ENCODE measurements at regions not wholly inside any gene's neighbourhood (a gene's known extent, or its start where the extent isn't known, plus 50 kb on each side); places are given as distances from the start of the nearest gene placed in this dataset.

DNA sequence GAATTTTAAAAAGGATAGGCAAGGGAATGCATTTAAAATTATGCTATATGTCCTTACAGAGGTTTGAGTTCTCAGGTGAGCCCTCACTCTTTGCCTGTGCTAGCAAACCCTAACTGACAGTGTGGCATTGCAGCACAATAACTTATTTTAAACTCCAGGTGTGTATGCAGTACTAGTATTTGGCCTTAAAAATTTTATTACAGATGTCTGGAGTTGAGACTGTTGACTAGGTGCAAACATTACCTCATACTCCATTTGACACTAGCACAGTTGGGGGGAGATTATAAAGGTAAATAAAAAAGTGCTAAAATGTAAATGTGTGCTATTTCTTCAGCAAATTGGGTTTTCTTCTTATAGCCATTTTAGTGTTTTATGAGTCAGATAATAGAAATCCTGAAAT, 407.7 kb downstream of the SH3GL2 start:
- no peaks in the 10 kb centered on the region for H3K27me3 ChIP-seq (ENCODE audit: control insufficient read depth, insufficient read depth, low read length)
- H3K4me1 ChIP-seq (ENCODE audit: control insufficient read depth, insufficient read depth, low read length) = no peaks in the 10 kb centered on the region
- H2BK20ac ChIP-seq (ENCODE audit: low read depth, low read length) = no peak overlapping the region
- no TSS peak for BruUV-seq (replicated peaks)
- TF ChIP-seq CEBPB (IDR thresholded peaks at IDR 0.05; ENCODE audit: low read depth, low read length) (no peak), SMC3 (IDR thresholded peaks at IDR 0.05; ENCODE audit: low read depth, low read length) (no peak), MAFK (IDR thresholded peaks at IDR 0.05; ENCODE audit: low read depth, low read length) (no peak), MXI1 (IDR thresholded peaks at IDR 0.05; ENCODE audit: borderline replicate concordance, low read depth, low read length) (no peak), NFE2L2 (IDR thresholded peaks at IDR 0.05; ENCODE audit: low read depth, low read length) (no peak), RAD21 (IDR thresholded peaks at IDR 0.05; ENCODE audit: low read length) (no peak), BHLHE40 (IDR thresholded peaks at IDR 0.05; ENCODE audit: low read depth, low read length) (no peak), MAZ (IDR thresholded peaks at IDR 0.05; ENCODE audit: borderline replicate concordance, low read depth, low read length) (no peak)
- dilution Hi-C loops (cut with HindIII; ENCODE audit: low sequenced_read_pairs, unreplicated experiment) = no loop called here
- H4K20me1 ChIP-seq (ENCODE audit: insufficient read depth, low read length) = no peaks in the 10 kb centered on the region
- H3K79me1 ChIP-seq (ENCODE audit: low read depth in 1 of 2, low read length in 2 of 2) = no peaks in the 10 kb centered on the region
- no peak overlapping the region for H4K91ac ChIP-seq (ENCODE audit: insufficient read depth, low read depth, low read length)
- no peak overlapping the region for H2AK5ac ChIP-seq (ENCODE audit: low read depth, low read length)
- no peak overlapping the region for H3K14ac ChIP-seq (replicated peaks; ENCODE audit: low read depth, low read length)
- no peak overlapping the region for H3K9ac ChIP-seq (ENCODE audit: low read depth, low read length)
- no peaks in the 10 kb centered on the region for H3K9me1 ChIP-seq (ENCODE audit: insufficient read depth, low read length)
- H3K23ac ChIP-seq (ENCODE audit: low read depth, low read length) = no peak overlapping the region
- H2AK9ac ChIP-seq (replicated peaks; ENCODE audit: low read depth, low read length, poor library complexity) = no peak overlapping the region
- no peaks in the 10 kb centered on the region for H3K9me3 ChIP-seq (ENCODE audit: control insufficient read depth, insufficient read depth, low read length)
- no peak overlapping the region for H3K18ac ChIP-seq (ENCODE audit: low read depth, low read length)
- H4K8ac ChIP-seq (ENCODE audit: low read depth in 2 of 2, low read length in 2 of 2) = no peak overlapping the region
- no peak overlapping the region for H3K4ac ChIP-seq (ENCODE audit: low read depth, low read length)
- no peak overlapping the region for H2BK120ac ChIP-seq (ENCODE audit: low read depth, low read length)
- H2AFZ ChIP-seq (replicated peaks; ENCODE audit: low read length, poor library complexity) = no peak overlapping the region
- no peak for ATAC-seq (ENCODE audit: low read depth)
- ChIA-PET CTCF (no interaction called here), POLR2A (ENCODE audit: unreplicated experiment) (no interaction called here)
- DNase-seq = no peak
- in situ Hi-C loops (cut with MboI; ENCODE audit: low sequenced_read_pairs) = no loop called here
- no peak overlapping the region for H2BK5ac ChIP-seq (ENCODE audit: low read depth, low read length, poor library complexity, severe bottlenecking)
- intact Hi-C loops (cut with micrococcal nuclease) = no loop called here
- H3K4me3 ChIP-seq (ENCODE audit: insufficient read depth, low read depth, low read length) = no peak overlapping the region
- H3K56ac ChIP-seq (ENCODE audit: extremely low read depth, insufficient read depth, low read length) = no peak overlapping the region
- no peak overlapping the region for H3K4me2 ChIP-seq (ENCODE audit: low read depth, low read length)
- no peak overlapping the region for H4K5ac ChIP-seq (ENCODE audit: low read depth, low read length)
- H3K36me3 ChIP-seq (ENCODE audit: control insufficient read depth, insufficient read depth, low read length) = no peaks in the 10 kb centered on the region
- no peak overlapping the region for H3K27ac ChIP-seq (ENCODE audit: insufficient read depth, low read length)
- no peak overlapping the region for H2BK15ac ChIP-seq (ENCODE audit: low read depth, low read length)
